ENCODE measurements at regions not wholly inside any gene's neighbourhood (a gene's known extent, or its start where the extent isn't known, plus 50 kb on each side); places are given as distances from the start of the nearest gene placed in this dataset.

- no peak for DNase-seq (ENCODE audit: low read depth)
- Histone ChIP-seq H3K36me3 (ENCODE audit: control insufficient read depth, insufficient read depth, low read length) (no peaks in the 10 kb centered on the region), H3K4me3 (ENCODE audit: low read depth, low read length) (no peak overlapping the region), H3K27me3 (ENCODE audit: control insufficient read depth, insufficient read depth, low read length) (no peaks in the 10 kb centered on the region)
- TF ChIP-seq CTCF (IDR thresholded peaks at IDR 0.05; ENCODE audit: insufficient read depth, low read length, poor library complexity, severe bottlenecking) = no peak
Observed at GRCh38 chr1:220375715-220376114, 103.5 kb upstream of the RAB3GAP2 start.

GRCh38 chr1:220374449-220374848 lies 102.2 kb upstream of the RAB3GAP2 start:
- H3K27me3 ChIP-seq (ENCODE audit: control insufficient read depth, insufficient read depth, low read length) = no peaks in the 10 kb centered on the region
- no peak for TF ChIP-seq CTCF (IDR thresholded peaks at IDR 0.05; ENCODE audit: insufficient read depth, low read length, poor library complexity, severe bottlenecking)
- no peak overlapping the region for H3K4me3 ChIP-seq (ENCODE audit: low read depth, low read length)
- no peaks in the 10 kb centered on the region for H3K36me3 ChIP-seq (ENCODE audit: control insufficient read depth, insufficient read depth, low read length)
- DNase-seq (ENCODE audit: low read depth) = no peak

GRCh38 chr1:220372451-220372850 lies 100.2 kb upstream of the RAB3GAP2 start:
- TF ChIP-seq CTCF (IDR thresholded peaks at IDR 0.05; ENCODE audit: insufficient read depth, low read length, poor library complexity, severe bottlenecking) = no peak

GRCh38 chr1:220371324-220371723 lies 99.1 kb upstream of the RAB3GAP2 start:
- Histone ChIP-seq H3K27me3 (ENCODE audit: control insufficient read depth, insufficient read depth, low read length) (no peaks in the 10 kb centered on the region), H3K4me3 (ENCODE audit: low read depth, low read length) (no peak overlapping the region), H3K36me3 (ENCODE audit: control insufficient read depth, insufficient read depth, low read length) (no peaks in the 10 kb centered on the region)
- no peak for TF ChIP-seq CTCF (IDR thresholded peaks at IDR 0.05; ENCODE audit: insufficient read depth, low read length, poor library complexity, severe bottlenecking)
- DNase-seq (ENCODE audit: low read depth) = no peak

More at GRCh38 chr1:220372451-220372850, 100.2 kb upstream of the RAB3GAP2 start:
- H3K27me3 ChIP-seq (ENCODE audit: control insufficient read depth, insufficient read depth, low read length) = no peaks in the 10 kb centered on the region
- H3K36me3 ChIP-seq (ENCODE audit: control insufficient read depth, insufficient read depth, low read length) = no peaks in the 10 kb centered on the region
- no peak for DNase-seq (ENCODE audit: low read depth)
- no peak overlapping the region for H3K4me3 ChIP-seq (ENCODE audit: low read depth, low read length)

- no peak for TF ChIP-seq CTCF (IDR thresholded peaks at IDR 0.05; ENCODE audit: insufficient read depth, low read length, poor library complexity, severe bottlenecking)
- H3K4me3 ChIP-seq (ENCODE audit: low read depth, low read length) = no peak overlapping the region
- H3K36me3 ChIP-seq (ENCODE audit: control insufficient read depth, insufficient read depth, low read length) = no peaks in the 10 kb centered on the region
- DNase-seq (ENCODE audit: low read depth) = peak; percentile 75
- no peaks in the 10 kb centered on the region for H3K27me3 ChIP-seq (ENCODE audit: control insufficient read depth, insufficient read depth, low read length)
Observed at GRCh38 chr1:220370041-220370700, 97.9 kb upstream of the RAB3GAP2 start.

GRCh38 chr1:220369511-220369910 lies 97.3 kb upstream of the RAB3GAP2 start:
- no peak for TF ChIP-seq CTCF (IDR thresholded peaks at IDR 0.05; ENCODE audit: insufficient read depth, low read length, poor library complexity, severe bottlenecking)
- H3K36me3 ChIP-seq (ENCODE audit: control insufficient read depth, insufficient read depth, low read length) = no peaks in the 10 kb centered on the region
- no peak overlapping the region for H3K4me3 ChIP-seq (ENCODE audit: low read depth, low read length)
- no peak for DNase-seq (ENCODE audit: low read depth)
- no peaks in the 10 kb centered on the region for H3K27me3 ChIP-seq (ENCODE audit: control insufficient read depth, insufficient read depth, low read length)

All from kidney epithelial cell (primary cell).